ENCODE measurements at regions not wholly inside any gene's neighbourhood (a gene's known extent, or its start where the extent isn't known, plus 50 kb on each side); places are given as distances from the start of the nearest gene placed in this dataset.
"Not testable (repeated sequence)": the region's sequence is repeated elsewhere in the genome, so short reads cannot be mapped to it uniquely, and the experiment has no call there.

- not testable (repeated sequence) for TF ChIP-seq CTCF (conservative IDR thresholded peaks at IDR 0.05; ENCODE audit: low read length); EZH2phosphoT487 (IDR thresholded peaks at IDR 0.05; ENCODE audit: borderline replicate concordance)
Observed at GRCh38 chr20:30384841-30385240, 872.6 kb upstream of the DEFB115 start.
